Prostate gland (tissue), 2 donors: ENCODE measurements at regions not wholly inside any gene's neighbourhood (a gene's known extent, or its start where the extent isn't known, plus 50 kb on each side); places are given as distances from the start of the nearest gene placed in this dataset.

Source experiments
- CTCF ChIP-seq, 4 experiments: fragments of 200-600 bp in 2 of 4; fragments of 450-650 bp in 2 of 4; sonication (generic) in 2 of 4; IDR thresholded peaks; 1 replicate in 3 of 4; 2 replicates in 1 of 4; pipeline ENCODE4 v1.5.1; 2016 to 2019; ENCODE audit warnings: antibody characterized with exemption in 4 of 4, mild to moderate bottlenecking in 2 of 4, moderate library complexity in 2 of 4
- POLR2A ChIP-seq: fragments of 450-650 bp; IDR thresholded peaks from one replicate; pipeline ENCODE4 v1.6.1; 2016; ENCODE audit warnings: antibody characterized with exemption, mild to moderate bottlenecking
- POLR2AphosphoS5 ChIP-seq: sonication (generic); formaldehyde crosslinking; IDR thresholded peaks from one replicate; pipeline ENCODE4 v1.6.1; 2017; ENCODE audit warnings: antibody characterized with exemption

GRCh38 chr5:127187706-127188105, 102.9 kb upstream of the MEGF10 start:
- TF ChIP-seq POLR2AphosphoS5, result no peak
- TF ChIP-seq POLR2A, result no peak
- TF ChIP-seq CTCF (IDR thresholded peaks at IDR 0.05), result no peak
